LNCaP clone FGC (cell line): ENCODE measurements at regions not wholly inside any gene's neighbourhood (a gene's known extent, or its start where the extent isn't known, plus 50 kb on each side); places are given as distances from the start of the nearest gene placed in this dataset.

Experiments
- DNase-seq: peaks from one replicate; pipeline ENCODE4 v3.0.0-alpha.2; 2011; ENCODE audit warnings: low read depth
- H3K4me3 ChIP-seq: 2 replicates; pipeline ENCODE4 v1.5.1; 2011; ENCODE audit warnings: mild to moderate bottlenecking, low read depth, low read length, control low read depth
- CTCF ChIP-seq: IDR thresholded peaks from 2 replicates; pipeline ENCODE4 v1.5.1; 2012; ENCODE audit warnings: mild to moderate bottlenecking; ENCODE audit not compliant: control insufficient read depth, insufficient read depth; ENCODE audit errors: extremely low read depth

- no peak overlapping the region for H3K4me3 ChIP-seq
- no peak for DNase-seq
- no peak for TF ChIP-seq CTCF
Measured at GRCh38 chr13:99640260-99640659, 139.0 kb downstream of the TM9SF2 start.

GRCh38 chr13:99639126-99639525, 137.9 kb downstream of the TM9SF2 start:
- DNase-seq, result no peak
- H3K4me3 ChIP-seq, result no peak overlapping the region
- TF ChIP-seq CTCF, result no peak

DNA sequence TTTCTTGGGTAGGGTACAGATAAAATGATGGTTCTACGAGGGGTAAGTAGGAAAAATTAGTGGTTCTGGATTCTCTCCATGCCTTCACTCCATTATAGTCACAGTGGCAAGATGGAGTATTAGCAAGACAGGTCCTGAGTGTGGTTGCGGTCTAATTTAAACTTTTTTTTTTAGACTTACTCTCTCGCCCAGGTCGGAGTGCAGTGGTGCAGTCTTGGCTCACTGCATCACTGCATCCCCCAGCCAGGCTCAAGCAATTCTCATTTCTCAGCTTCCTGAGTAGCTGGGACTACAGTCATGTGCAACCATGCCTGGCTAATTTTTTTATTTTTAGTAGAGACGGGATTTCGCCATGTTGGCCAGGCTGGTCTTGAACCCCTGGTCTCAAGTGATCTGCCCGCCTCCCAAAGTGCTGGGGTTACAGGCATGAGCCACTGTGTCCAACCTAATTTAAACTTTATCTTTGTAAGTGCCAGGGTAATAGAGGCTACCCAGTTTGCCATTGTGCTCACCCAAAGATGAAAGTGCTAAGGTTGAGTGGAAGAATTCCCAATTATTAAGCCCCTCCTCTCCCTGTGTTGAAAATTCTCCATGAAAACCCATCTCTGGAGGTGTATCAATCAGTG, 135.6 kb downstream of the TM9SF2 start:
- no peak overlapping the region for H3K4me3 ChIP-seq
- no peak for TF ChIP-seq CTCF
- no peak for DNase-seq

- no peak for TF ChIP-seq CTCF
- H3K4me3 ChIP-seq, result no peak overlapping the region
- no peak for DNase-seq
Measured at GRCh38 chr13:99636306-99636705, 135.0 kb downstream of the TM9SF2 start.

DNA sequence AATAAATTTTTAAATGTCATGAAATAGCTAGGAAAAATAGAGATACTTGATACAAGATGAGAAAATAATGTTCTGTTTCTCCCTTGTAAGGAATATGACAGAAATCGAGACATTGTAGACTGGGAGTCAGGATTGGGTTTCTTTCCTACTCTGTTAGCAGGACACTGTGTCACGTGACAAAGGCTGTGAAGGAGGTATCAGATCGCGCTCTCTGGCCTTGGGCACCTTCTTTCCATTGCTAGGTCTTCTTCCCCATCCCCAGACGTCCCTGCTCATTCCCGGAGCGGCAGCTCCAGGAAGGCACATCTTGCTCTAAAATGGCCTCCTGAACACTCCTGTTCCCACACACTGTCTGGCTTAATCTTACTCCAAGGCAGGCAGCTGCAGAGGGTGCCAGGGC, 133.4 kb downstream of the TM9SF2 start:
- no peak overlapping the region for H3K4me3 ChIP-seq
- no peak for DNase-seq
- TF ChIP-seq CTCF, result no peak

- no peak overlapping the region for H3K4me3 ChIP-seq
- no peak for DNase-seq
- TF ChIP-seq CTCF, result no peak
Measured at GRCh38 chr13:99630269-99630898, 129.1 kb downstream of the TM9SF2 start.

DNA sequence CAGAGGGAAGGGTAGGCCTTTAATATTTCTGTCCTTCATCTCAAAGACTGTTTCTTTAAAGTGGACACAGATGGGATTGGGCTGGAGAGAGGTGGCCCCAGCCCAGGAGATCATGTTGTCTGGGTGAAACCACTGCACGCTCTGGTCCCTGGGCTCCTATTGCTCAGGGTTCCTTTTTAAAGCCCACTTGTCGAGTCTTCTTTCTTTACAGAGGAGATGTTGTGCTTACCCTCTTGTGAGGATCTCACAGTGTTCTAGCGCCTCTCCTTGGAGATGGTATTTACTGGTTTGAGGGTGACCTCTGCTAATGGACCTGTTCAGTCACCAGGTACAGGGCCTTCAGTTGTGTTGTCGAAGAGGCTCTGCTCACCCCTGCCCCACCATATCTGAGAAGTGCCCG, 128.4 kb downstream of the TM9SF2 start:
- TF ChIP-seq CTCF, result no peak
- no peak overlapping the region for H3K4me3 ChIP-seq
- DNase-seq, result no peak
